ENCODE measurements at regions not wholly inside any gene's neighbourhood (a gene's known extent, or its start where the extent isn't known, plus 50 kb on each side); places are given as distances from the start of the nearest gene placed in this dataset.

DNA sequence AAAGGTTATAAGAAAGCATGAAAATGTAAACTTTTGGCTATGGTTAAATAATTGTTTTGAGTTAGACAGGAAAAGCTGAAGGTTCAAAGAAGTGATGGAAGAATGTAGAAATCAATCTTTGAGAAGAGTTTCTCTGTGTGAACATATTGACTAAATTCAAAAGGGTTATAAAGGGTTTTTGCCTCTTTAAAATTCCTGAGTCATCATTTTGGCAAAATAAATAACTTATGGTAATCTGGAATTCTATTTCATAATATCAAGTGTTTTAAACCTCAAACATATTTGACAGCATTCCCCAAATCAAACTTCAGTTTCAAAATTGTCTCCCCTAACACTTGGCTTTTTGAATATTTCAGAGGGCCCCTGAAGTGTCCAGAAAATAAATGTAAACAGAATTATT lies 60.6 kb upstream of the SPINK5 start:
- TF ChIP-seq, protein P1, sequence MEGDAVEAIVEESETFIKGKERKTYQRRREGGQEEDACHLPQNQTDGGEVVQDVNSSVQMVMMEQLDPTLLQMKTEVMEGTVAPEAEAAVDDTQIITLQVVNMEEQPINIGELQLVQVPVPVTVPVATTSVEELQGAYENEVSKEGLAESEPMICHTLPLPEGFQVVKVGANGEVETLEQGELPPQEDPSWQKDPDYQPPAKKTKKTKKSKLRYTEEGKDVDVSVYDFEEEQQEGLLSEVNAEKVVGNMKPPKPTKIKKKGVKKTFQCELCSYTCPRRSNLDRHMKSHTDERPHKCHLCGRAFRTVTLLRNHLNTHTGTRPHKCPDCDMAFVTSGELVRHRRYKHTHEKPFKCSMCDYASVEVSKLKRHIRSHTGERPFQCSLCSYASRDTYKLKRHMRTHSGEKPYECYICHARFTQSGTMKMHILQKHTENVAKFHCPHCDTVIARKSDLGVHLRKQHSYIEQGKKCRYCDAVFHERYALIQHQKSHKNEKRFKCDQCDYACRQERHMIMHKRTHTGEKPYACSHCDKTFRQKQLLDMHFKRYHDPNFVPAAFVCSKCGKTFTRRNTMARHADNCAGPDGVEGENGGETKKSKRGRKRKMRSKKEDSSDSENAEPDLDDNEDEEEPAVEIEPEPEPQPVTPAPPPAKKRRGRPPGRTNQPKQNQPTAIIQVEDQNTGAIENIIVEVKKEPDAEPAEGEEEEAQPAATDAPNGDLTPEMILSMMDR (IDR thresholded peaks at IDR 0.05; ENCODE audit: low read depth, low read length) = no peak
- TF ChIP-seq POLR2A (IDR thresholded peaks at IDR 0.05; ENCODE audit: extremely low read depth, insufficient read length) = no peak
- TF ChIP-seq, protein P2, sequence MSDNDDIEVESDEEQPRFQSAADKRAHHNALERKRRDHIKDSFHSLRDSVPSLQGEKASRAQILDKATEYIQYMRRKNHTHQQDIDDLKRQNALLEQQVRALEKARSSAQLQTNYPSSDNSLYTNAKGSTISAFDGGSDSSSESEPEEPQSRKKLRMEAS (IDR thresholded peaks at IDR 0.05; ENCODE audit: low read depth, low read length) = no peak

Data from NB4 (cell line).